Neural cell (in vitro differentiated cells): ENCODE measurements at regions not wholly inside any gene's neighbourhood (a gene's known extent, or its start where the extent isn't known, plus 50 kb on each side); places are given as distances from the start of the nearest gene placed in this dataset.

Experiments used
- RAD21 ChIP-seq: fragments of 450-650 bp; conservative IDR thresholded peaks from 2 replicates; pipeline ENCODE4 v1.6.1; 2014; ENCODE audit warnings: antibody characterized with exemption, mild to moderate bottlenecking, moderate library complexity
- SMC3 ChIP-seq: fragments of 450-650 bp; conservative IDR thresholded peaks from 2 replicates; pipeline ENCODE4 v1.6.1; 2014; ENCODE audit warnings: antibody characterized with exemption, mild to moderate bottlenecking, moderate library complexity; ENCODE audit not compliant: poor library complexity
- TF ChIP-seq, protein P1 (sequence below): fragments of 450-650 bp; IDR thresholded peaks from 2 replicates; pipeline ENCODE4 v1.5.1; 2014; ENCODE audit warnings: antibody characterized with exemption, mild to moderate bottlenecking, moderate library complexity; ENCODE audit not compliant: poor library complexity, severe bottlenecking

DNA sequence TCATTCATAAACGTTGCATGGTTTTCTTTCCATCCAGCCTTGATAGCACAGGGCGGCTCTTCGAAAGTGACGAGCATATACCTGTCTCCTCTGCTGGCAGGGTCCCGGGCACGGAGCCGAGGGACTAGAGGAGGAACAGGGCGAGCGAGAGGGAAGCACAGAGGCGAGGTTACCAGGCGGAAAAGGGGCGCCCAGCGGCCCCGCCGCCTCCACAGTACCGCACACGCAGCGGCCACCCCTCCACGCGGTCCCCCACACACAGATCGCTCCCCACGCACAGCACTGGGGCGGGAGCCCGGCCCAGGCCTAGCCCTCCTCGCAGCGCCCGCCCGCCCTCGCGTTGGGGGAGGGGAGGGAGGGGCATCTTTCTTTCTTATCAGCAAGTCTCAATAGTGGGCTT, 296.6 kb upstream of the DAB2 start:
- TF ChIP-seq SMC3 (no peak), RAD21 (no peak)
- TF ChIP-seq, protein P1, sequence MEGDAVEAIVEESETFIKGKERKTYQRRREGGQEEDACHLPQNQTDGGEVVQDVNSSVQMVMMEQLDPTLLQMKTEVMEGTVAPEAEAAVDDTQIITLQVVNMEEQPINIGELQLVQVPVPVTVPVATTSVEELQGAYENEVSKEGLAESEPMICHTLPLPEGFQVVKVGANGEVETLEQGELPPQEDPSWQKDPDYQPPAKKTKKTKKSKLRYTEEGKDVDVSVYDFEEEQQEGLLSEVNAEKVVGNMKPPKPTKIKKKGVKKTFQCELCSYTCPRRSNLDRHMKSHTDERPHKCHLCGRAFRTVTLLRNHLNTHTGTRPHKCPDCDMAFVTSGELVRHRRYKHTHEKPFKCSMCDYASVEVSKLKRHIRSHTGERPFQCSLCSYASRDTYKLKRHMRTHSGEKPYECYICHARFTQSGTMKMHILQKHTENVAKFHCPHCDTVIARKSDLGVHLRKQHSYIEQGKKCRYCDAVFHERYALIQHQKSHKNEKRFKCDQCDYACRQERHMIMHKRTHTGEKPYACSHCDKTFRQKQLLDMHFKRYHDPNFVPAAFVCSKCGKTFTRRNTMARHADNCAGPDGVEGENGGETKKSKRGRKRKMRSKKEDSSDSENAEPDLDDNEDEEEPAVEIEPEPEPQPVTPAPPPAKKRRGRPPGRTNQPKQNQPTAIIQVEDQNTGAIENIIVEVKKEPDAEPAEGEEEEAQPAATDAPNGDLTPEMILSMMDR: no peak
